ENCODE measurements at regions not wholly inside any gene's neighbourhood (a gene's known extent, or its start where the extent isn't known, plus 50 kb on each side); places are given as distances from the start of the nearest gene placed in this dataset.
"Not testable (repeated sequence)": the region's sequence is repeated elsewhere in the genome, so short reads cannot be mapped to it uniquely, and the experiment has no call there.

DNA sequence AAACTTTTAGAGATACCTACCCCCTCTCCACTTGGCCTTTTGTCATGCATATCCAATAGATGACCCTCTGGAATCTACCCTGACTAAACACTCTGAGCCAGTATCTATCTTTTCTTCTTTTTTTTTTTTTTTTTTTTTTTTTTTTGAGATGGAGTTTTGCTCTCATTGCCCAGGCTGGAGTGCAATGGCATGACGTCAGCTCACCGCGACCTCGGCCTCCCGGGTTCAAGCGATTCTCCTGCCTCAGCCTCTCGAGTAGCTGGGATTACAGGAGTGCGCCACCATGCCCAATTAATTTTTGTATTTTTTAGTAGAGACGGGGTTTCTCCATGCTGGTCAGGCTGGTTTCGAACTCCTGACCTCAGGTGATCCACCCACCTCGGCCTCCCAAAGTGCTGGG, 50.8 kb upstream of the GRIN2B start:
- not testable (repeated sequence) for DNase-seq (ENCODE audit: low spot score)

DNA sequence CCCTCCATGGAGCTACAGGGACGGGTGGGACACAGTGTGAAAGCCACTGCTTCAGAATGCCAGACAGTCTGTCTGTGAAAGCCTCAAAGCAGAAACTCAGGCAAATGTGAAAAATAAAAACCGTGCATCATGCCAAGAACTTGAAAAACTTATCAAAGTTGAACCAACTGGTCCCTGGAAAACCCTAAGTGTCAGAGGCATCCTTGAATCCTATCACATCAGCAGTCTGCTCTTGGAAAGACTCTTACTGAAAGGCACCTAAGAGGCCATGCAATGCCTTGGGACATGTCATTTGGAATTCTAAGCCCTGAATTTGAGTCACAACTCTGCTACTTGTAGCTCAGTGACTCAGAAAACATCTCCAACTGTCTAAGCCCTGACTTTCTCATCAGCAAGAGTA, 62.4 kb upstream of the GRIN2B start:
- no peak for DNase-seq (ENCODE audit: low spot score)

DNA sequence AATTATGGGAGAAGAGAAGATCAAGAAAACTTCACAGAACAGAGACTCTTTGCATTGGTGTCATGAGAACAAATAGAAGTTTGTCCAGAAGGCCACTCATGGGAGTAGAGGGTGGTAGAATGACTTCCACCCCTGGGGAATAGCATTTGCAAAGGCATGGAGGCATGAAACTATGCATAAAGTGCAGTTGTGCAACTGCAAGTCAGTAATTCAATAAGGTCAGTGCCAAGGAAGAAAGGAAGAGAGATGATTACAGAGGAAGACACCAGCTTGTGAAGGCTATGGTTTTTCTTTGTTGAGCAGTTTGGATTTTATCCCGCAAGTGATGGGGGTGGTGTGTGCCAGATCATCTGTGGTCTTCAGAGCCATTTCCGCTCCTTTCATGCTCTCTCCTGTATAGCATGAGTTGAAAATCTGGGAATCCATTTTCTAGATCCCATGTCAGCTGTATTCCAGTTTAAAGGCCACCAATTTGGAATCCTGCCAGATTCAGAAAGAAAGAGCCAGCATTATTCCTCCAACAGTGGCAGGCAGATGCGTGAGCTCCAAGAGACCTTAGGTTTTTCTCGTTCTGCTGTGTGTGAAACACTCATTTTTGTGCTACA, 67.6 kb upstream of the GRIN2B start:
- DNase-seq (ENCODE audit: low spot score), result no peak

DNA sequence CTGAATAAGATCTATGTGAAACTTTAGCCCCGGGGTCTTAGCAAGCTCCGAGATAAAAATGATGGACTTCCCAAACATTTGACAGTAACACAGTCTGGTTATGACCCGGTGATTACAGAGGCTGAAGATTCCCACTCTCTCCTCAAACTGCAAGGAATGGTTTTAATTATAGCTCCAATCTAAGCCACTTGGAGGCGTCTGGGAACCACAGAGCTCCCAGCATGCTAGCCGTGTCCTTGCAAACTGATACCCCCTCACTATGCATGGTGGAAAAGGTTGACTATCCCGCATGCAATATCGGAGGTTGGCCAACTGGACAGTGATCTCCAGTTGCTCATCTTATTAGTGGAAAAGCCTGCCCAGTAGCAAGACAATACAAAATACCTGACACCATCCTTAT, 76.5 kb upstream of the GRIN2B start:
- no peak for DNase-seq (ENCODE audit: low spot score)

DNA sequence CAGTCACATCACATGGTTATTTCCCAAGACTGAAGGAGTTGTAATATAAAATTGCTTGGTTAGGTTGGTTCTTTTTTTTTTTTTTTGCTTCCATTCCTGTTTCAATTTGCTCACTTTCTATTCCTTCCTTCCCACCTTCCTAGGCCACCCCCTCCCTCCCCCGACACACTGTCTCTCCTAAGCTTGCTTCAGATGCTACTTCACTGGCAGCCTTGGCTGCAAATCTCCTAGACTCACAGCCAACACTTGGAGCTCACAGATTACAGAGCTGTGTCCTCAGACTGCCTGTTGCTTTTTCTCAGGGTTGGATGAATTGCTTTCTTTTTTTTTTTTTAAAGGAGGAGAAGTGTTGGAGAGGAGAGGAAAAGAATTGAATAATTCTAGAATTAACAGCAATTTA, 77.3 kb upstream of the GRIN2B start:
- peak; percentile 26 for DNase-seq (ENCODE audit: low spot score)

DNA sequence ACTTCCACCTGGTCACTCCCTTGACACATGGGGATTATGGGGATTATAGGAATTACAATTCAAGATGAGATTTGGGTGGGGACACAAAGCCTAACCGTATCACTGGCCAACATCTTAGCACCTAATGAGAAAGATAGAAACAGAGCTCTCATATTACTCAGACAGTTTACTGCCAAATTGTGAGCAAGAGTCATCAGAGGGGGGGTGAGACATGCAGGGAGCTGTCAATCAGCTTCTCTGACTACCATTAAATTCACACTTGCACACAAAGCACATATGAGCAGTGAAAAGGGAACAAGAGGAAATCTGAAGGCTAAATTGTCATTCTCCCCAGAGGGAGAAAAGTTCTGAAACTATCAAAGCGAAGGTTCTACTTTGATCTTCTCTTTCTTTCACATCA, 78.1 kb upstream of the GRIN2B start:
- DNase-seq (ENCODE audit: low spot score), result no peak

DNA sequence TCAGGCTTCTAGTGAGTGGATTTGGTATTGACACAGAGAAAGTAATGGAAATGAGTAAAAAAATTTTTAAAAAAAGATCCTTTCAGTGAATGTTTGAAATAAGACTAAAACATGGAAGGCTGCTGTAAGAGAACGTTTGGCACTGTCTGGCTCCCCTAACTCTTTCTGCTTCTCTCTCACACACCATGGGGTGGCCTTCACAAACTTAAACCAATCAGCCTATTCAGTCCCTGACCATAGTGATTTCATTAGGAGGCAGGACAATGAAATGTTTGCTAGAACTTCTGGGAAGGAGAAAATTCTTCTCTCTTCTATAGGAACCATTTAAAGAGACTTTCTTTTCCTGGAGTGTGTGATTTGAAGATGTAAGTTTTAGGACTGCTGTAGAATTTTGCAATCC, 84.2 kb upstream of the GRIN2B start:
- DNase-seq (ENCODE audit: low spot score), result no peak

DNA sequence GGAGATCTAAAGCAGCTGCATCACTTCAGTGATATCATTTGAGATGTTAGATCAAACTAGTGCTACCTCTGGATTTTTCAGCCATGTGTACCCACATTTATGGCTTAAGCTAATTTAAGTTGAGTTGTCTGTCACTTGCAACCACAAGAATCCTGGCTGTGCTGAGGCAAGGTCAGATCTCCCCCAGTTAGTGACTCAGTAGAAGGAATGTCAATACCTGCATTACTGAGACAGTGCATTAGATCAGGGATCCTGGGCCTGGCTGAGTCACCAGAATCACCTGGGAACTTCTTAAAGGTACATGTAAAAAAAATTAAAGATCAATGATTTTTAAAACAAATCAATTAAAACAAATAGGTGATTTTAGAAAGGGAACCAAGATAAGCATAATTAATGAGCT, 84.6 kb upstream of the GRIN2B start:
- no peak for DNase-seq (ENCODE audit: low spot score)

DNA sequence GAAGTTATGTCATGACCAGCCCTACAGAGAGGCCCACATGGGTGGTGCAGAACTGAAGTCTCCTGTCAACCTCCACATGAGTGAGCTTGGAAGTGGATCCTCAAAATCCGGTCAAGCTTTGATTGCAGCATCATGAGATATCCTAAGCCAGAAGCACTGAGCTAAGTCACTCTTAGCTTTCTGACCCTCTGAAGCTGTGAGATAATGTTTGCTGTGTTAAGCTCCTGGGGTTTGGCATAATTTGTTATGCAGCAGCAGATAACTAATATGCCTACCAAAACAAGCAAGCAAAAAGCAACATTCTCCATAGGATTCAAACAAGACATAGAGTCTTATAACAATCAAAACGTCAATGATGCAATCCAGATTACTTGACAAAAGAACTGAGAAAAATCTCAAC, 87.6 kb upstream of the GRIN2B start:
- no peak for DNase-seq (ENCODE audit: low spot score)

DNA sequence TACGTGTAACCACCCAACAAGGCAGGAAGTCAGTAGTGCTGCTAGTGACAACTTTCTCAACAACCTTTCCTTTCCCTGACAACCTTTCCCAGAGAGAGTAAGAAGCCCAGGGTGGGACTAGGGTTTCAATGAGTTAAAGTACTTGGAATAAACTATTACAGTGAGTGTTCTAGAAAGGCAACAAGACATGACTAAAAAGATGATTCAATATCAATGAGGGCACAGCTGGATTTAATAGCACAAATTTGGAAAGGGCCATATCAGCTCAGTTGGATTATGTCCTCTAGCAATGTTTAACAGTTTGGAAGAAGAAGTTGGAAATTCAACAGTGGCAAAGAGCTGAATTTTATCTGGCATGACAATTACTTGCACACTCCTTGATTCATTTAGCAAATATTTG, 90.4 kb upstream of the GRIN2B start:
- DNase-seq (ENCODE audit: low spot score), result no peak

DNA sequence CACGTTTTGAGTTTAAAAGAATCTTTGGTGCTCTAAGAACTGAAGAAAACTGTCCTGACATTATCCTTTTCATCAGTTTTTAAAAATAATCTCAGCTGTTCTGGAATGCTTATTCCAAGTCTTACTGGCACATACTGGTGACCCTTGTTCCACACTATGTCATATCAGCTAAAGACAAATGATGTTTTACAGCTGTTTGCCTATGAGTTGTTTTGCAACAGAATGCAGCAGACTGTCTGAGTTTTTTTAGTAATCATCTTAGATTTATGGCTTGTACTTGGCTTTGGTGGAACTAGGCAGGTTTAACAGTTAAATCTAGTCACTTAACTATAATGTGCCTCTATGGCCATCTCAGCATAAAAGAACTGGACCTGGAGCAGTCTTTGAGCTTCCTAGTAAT, 91.6 kb upstream of the GRIN2B start:
- no peak for DNase-seq (ENCODE audit: low spot score)

DNA sequence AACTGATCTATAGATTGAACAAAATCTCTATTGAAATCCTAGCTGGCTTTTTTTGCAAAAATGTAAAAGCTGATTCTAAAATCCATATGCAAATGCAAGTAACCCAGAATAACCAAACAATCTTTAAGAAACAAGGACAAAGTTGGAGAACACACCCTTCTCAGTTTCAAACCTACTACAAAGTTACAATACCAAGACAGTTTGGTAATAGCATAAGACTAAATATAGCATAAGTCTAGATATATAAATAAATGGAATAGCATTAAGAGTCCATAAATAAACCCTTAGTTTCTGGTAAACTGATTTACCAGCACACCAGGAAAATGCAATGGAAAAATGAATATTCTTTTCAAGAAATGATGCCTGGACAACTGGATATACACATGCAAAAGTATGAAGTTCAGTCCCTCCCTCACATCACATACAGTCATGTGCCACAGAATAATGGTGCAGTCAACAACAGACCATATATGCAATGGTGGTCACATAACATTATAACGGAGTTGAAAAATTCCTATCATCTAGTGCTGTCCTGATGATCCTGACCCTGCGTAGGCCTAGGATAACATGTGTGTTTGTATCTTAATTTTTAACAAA, 94.5 kb upstream of the GRIN2B start:
- no peak for DNase-seq (ENCODE audit: low spot score)

DNA sequence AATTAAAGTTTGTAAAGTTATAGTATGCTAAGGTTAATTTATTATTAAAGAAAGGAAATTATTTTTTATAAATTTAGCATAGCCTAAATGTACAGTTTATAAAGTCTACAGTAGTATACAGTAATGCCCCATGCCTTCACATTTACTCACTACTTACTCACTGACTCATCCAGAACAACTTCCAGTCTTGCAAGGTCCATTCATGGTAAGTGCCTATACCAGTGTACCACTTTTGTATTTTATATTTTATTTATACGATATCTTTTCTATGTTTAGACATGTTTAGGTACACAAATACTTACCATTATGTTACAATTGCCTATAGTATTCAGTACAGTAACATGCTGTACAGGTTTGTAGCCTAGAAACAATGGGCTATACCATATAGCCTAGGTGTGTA, 95.1 kb upstream of the GRIN2B start:
- DNase-seq (ENCODE audit: low spot score), result no peak

DNA sequence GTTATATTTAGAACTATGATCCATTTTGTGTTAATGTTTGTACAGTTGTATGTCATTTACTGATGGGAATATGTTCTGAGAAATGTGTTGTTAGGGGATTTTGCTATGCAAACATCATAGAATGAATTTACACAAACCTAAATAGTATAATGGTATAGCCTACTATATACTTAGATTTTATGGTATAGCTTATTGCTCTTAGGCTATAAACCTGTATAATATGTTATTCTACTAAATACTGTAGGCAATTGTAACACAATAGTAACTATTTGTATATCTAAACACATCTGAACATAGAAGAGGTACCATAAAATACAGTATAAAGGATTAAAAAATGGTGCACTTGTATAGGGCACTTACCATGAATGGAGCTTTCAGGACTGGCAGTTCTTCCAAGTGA, 105.4 kb upstream of the GRIN2B start:
- DNase-seq (ENCODE audit: low spot score), result no peak

DNA sequence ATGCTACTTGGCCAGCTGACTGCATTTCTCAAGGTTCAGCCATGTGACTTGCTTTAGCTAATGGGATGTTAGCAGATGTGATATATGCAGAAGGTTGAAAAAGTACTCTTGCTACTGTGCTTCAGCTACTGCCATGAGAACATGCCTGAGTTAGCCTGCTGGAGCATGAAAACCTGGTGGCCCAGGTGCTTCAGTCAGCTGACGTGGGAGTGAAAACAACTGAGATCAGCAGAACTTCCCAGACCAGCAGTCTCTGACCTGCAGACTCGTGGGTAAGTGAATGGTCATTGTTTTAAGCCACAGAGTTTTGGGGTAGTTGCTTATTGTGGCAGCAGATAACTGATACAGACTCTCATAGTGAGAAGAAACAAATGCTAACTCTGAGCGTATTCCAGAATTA, 118.6 kb upstream of the GRIN2B start:
- no peak for DNase-seq (ENCODE audit: low spot score)

DNA sequence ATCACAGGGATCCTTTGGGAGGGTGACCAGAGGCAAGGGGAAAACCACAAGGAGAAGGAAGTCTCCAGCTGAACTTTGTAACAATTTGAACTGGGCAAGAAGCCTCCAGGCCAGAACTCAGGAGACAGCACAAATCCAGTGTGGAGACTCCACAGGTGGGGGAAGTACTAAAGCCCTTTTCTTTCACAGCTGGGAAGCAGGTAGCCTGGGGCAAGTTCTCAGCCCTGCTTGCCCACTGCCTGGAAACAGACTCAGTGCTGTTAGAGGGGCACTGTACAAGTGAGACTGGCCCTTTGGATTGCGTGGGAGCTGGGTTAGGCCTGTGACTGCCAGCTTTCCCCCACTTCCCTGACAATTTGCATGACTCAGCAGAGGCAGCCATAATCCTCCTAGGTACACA, 120.2 kb upstream of the GRIN2B start:
- DNase-seq (ENCODE audit: low spot score), result not testable (repeated sequence)

DNA sequence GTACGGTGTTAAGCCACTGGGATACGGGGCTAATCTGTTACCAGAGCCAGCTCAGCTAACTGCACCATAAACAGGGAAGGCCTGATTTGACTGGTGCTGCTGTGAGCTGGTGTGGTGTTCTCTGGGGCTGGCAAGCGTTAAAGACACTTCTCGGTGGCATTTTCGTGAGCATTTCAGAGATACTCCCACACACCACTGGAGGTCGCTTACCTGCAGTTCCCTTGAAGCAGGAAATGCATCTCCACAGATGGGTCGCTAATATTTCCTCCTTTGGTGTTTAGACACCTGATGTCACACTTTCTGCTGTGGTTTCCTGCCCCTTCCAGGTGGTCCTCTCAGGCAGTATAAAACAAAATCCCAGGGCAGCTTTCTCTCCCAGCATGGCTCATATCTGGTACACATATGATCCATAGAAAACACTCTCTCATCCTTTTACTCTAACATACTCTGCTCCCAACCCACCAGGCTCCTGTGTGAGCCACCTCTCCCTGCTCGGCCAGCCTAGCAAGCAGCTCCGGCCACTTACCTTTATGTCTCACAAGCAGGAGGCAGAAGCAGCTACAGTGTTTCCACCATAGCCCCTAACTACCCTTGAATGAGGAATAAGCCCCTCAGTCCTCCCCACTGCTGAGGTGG, 129.9 kb upstream of the GRIN2B start:
- DNase-seq (ENCODE audit: low spot score), result no peak

DNA sequence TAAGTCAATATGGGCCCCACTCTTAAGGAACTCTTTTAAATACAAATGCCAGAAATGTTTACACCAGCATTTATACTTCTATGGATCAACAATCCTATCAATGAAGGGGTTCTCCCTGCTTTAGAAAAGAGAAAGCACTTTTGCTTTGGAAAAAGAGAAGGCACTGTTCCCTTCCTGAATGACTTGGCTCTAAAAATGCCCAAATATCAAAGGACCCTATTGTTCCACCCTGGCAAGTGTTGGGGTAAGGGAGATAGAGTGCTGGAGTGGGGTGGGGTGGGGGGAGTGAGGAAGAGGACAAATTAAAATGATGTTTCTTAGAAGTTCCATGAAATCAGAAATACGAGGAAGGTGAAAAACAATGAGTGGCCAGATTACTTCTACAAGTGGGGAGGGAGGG, 131.6 kb upstream of the GRIN2B start:
- DNase-seq (ENCODE audit: low spot score), result peak; percentile 29

DNA sequence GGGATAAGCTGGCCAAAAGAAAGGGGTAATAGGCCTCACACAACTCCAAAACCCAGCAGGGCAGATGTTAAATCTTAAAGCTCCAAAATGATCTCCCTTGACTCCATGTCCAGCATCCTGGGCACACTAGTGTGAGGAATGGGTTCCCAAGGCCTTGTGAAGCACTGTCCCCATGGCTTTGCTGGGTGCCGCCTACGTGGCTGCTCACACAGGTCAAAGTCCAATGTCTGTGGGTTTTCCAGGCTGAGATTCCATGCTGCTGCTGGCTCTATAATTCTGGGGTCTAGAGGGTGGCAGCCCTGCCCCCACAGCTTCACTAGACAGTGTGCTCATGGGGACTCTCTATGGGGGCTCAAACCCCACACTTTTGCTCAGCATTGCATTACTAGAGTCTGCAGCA, 145.3 kb upstream of the GRIN2B start:
- no peak for DNase-seq (ENCODE audit: low spot score)

DNA sequence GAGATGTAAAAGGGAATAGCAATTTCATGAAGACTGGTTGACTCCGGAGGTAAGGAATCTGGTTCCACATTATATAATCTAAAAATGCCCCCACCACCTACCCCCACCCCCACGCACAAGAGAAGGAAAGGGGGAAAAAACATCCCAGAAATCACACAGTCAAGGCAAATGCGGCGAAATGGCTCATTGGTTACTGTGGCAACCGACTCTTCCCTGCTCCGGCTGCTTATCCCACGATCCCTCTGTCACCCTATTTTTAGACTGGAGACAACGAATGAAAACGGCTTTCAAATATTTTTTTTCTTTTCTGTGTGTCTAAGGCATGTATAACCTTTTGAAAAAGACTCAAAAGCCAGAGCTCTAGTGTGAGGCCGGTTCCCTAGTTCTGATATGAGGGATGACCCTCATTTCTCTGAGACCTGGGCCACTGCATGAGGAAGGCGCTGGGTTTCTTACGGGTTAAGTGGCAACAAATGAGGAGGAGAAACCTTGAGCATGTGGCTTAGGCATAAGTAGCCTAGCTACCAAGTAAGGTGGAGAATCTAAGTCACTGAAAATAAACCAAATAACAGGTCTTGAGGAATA, 148.3 kb upstream of the GRIN2B start:
- peak; percentile 76 for DNase-seq (ENCODE audit: low spot score)

DNA sequence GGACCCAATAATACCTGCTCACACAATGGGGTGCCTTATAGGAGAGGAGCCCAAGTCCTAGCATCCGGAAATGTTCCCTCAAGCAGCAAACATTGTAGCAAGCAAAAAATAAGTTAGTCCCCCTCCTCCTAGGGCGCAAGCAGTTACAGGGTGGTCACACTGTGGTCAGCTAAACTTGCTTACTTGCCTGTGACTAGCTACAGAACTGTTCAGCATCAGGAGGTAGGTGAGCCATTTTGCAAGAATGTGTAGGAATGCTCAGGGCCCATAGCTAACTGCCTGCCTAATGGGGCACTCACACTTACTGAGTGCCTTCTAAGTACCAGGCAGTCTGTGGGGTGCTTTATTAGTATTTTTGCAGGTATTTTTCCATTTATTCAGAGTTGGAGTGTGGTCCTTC, 154.6 kb upstream of the GRIN2B start:
- DNase-seq (ENCODE audit: low spot score), result no peak

DNA sequence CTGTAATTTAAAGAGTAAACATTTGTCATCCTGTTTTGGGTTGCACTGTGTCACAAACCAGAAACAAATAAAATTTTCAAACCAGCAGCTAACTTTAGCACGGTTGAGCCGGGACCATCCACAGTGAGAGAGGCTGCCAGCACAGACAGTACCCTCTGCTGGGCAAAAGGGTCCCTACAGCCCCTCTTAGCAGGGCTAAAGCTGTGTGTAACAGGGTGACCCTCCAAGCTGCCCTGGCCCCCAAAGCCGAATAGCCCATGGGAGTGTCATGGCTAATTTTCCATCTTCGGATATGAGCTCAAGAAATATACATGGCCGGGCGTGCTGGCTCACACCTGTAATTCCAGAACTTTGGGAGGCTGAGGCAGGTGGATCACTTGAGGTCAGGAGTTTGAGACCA, 157.1 kb upstream of the GRIN2B start:
- DNase-seq (ENCODE audit: low spot score), result no peak

DNA sequence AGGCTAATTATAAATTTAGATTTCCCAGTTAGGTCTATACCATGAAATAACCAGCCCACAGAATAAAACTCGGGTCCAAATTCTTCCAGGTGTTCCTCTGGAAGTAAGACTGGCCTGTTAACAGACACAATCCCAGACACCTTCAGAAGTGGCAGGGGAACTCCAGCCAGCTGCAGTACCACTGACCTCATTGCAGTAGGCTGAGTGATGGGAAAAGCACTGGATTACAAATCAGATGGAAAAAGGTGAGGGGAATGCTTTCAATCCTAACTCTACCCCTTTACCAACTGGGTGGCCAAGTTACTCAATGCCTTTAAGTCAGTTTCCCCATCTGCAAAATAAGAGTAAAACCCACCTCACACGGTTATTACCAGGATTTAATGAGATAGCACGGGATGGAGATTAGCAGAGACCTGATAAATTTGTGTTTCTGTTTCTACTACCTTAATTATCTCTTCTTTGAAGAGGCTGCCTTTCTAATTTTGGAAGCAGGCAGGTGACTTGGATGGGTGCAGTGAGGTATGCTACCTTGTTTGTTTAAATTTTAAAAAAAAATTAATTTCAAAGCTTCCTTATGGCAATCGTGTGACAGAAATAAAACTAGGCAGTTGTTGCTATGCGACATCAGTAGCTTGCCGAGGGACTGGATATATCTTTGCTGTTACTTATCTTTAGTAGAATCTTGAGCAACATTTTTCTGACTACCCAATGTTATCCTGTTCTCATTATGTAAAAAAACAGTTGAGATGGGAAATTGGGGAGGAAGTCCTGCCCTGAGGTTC, 167.3 kb upstream of the GRIN2B start:
- no peak for DNase-seq (ENCODE audit: low spot score)

All from Ammon's horn (tissue), 1 donor.